ENCODE measurements at regions not wholly inside any gene's neighbourhood (a gene's known extent, or its start where the extent isn't known, plus 50 kb on each side); places are given as distances from the start of the nearest gene placed in this dataset.
"Not testable (repeated sequence)": the region's sequence is repeated elsewhere in the genome, so short reads cannot be mapped to it uniquely, and the experiment has no call there.

- not testable (repeated sequence) for DNase-seq (ENCODE audit: extremely low read depth, low read depth)
Observed at GRCh38 chr2:90029080-90029428, 1337.6 kb downstream of the RPIA start.

DNA sequence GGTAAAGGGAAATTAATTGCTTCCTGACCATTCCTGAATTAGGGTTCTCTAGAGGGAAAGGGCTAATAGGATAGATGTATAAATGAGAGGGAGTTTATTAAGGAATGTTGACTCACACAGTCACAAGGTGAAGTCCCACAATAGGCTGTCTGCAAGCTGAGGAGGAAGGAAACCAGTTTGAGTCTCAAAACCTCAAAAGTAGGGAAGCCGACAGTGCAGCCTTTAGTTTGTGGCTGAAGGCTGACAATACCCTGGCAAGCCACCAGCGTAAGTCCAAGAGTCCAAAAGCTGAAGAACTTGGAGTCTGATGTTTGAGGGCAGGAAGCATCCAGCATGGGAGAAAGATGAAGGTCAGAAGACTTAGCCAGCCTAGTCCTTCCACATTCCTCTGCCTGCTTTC is 1340.8 kb downstream of the RPIA start:
- DNase-seq (ENCODE audit: extremely low read depth, low read depth): not testable (repeated sequence)

DNA sequence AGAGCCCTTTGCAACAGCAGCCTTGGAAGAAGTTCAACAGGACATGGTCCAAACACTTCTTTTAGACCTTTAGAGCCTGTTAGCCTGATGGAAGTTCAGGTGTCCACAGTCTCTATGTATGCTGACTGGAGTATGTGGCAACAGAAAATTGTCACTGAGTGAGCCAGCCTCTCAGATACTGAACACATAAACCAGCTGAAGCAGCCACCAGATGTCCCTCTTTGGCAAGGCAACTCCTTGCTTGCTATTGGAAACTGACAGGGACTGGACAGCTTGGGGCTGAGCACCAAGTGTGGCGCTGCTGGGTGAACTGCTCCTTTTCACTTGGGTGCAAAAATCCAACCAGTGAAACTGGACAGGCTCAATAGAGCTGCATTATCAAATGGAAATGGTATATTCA is 1344.9 kb downstream of the RPIA start:
- DNase-seq (ENCODE audit: extremely low read depth, low read depth): peak; percentile 1

- not testable (repeated sequence) for DNase-seq (ENCODE audit: extremely low read depth, low read depth)
Observed at GRCh38 chr2:90039093-90039492, 1347.6 kb downstream of the RPIA start.

DNA sequence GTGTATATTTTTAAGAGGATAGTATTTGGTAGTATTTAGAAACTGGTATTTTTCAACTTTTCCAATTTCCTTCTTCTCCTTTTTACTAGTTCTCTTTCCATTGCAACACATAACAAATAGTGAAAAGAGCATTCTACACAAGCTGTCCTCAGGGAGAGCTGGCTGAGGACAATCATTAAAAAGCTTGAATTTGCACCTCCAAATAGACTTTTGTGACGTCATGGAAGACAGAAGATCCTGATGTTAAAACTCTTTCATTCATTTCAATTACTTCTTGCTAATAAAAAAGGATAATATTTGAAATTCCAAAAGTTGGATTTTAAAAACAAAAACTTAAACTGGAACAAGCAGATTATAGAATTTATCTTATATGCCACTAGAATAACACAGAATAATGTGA is 1356.3 kb downstream of the RPIA start:
- not testable (repeated sequence) for DNase-seq (ENCODE audit: extremely low read depth, low read depth)

- DNase-seq (ENCODE audit: extremely low read depth, low read depth): not testable (repeated sequence)
Observed at GRCh38 chr2:90052113-90052631, 1360.7 kb downstream of the RPIA start.

DNA sequence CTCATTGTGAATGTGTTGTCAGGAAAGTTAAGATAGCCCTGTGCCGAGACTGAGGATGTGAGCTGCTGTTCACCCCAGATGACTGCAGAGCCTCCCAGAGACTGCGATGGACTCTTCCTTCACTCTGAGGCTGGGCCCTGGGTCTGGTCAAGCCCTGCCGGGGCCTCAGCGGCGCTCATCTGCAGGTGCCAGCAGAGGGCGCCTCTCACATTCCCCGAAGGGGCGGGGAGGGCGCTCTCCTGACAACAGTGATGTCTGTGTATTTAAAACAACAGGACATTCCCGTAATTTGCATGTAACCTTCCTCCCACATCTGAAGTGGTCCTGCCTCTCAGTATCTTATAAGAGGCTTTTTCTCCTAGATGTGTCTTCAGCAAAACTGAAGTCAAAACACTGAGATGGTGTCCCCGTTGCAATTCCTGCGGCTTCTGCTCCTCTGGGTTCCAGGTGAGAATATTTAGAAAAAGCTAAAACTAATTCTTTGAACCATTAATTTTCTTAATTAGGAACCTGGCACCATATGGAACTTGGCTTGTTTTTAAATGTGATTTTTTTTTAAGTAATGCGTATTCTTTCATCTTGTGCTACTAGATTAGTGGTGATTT is 1377.9 kb downstream of the RPIA start:
- peak; percentile 46 for DNase-seq (ENCODE audit: extremely low read depth, low read depth)

DNA sequence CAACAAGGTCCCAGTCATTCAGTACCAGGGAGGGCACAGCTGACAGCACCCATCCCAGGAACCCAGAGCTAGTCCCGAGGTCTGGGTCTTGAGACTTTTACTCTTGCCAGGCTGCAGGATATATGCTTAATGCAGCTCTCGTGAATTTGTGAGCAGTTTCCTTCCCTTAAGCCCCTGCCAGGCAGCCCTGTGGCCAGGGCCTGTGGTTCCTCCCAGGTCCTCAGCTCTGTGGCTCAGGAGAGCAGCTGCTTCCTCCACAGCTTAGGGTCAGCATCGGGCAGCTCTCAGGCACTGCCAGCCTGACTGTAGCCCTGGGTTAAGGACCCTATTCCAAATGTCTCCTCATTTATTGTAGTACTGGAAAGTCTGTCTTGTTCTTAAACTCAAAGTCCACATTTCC is 1384.8 kb downstream of the RPIA start:
- no peak for DNase-seq (ENCODE audit: extremely low read depth, low read depth)

DNA sequence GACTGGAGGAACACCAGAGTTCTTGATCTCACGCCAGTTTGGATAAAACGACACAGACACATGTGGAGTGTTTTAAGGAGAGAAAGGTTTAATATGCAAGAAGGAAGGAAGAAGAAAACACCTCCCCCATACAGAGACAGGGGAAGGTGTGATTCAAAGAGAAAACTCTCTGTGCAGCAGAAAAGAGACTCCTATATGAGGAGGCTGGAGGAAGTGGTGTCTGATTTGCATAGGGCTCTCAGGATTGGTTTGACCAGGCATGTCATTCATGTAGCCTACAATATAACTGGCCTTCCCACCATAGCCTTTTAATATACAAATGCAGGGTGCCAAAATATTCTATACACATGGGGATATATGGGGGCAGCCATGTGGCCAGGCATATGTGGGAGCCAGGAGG is 1386.5 kb downstream of the RPIA start:
- DNase-seq (ENCODE audit: extremely low read depth, low read depth): no peak

DNA sequence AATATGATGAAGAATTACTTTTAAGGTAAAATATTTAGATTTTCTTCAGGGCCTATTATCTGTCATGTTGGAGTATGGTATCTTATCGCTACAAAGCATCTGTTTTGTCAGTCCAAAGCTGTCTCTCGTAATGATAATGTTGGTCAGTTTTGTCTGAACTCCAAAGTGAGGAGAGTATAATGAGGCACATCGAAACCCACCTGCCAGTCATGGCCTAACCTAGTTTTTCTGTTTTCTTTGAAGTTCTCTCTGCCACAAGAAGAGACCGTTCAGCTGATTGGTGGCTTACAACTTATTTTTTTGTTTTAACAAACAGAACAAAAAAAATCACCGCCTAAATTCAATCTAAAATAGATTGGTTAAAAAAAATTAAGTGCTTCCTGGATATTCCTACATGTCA is 1387.9 kb downstream of the RPIA start:
- no peak for DNase-seq (ENCODE audit: extremely low read depth, low read depth)

- not testable (repeated sequence) for DNase-seq (ENCODE audit: extremely low read depth, low read depth)
Observed at GRCh38 chr2:90087792-90088191, 1396.3 kb downstream of the RPIA start.

- DNase-seq (ENCODE audit: extremely low read depth, low read depth): not testable (repeated sequence)
Observed at GRCh38 chr2:90093571-90094270, 1402.2 kb downstream of the RPIA start.

GRCh38 chr2:90097617-90098016 is 1406.1 kb downstream of the RPIA start:
- not testable (repeated sequence) for DNase-seq (ENCODE audit: extremely low read depth, low read depth)

- DNase-seq (ENCODE audit: extremely low read depth, low read depth): peak; percentile 9
Observed at GRCh38 chr2:90105142-90105541, 1413.7 kb downstream of the RPIA start.

- DNase-seq (ENCODE audit: extremely low read depth, low read depth): not testable (repeated sequence)
Observed at GRCh38 chr2:90123409-90123808, 1431.9 kb downstream of the RPIA start.

GRCh38 chr2:90139046-90139445 is 1447.6 kb downstream of the RPIA start:
- DNase-seq (ENCODE audit: extremely low read depth, low read depth): not testable (repeated sequence)

GRCh38 chr2:90141558-90141957 is 1450.1 kb downstream of the RPIA start:
- not testable (repeated sequence) for DNase-seq (ENCODE audit: extremely low read depth, low read depth)

DNA sequence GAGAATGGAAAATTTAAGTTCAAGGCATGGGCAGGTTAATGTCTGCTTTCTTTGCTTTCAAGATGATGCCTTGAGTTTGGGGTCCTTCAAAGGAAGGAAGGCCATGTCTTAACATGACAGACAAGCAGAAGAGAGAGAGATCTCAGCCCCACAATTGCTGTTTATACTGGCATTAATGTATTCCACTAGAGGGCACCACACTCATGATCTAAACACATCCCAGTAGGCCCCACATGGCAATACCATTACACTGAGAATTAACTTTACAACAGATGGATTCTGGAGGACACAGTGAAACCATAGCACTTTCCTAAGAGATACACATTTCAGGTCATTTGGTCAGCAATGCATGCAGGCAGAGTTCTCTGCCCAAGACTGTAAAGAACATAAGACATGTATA is 1460.3 kb downstream of the RPIA start:
- not testable (repeated sequence) for DNase-seq (ENCODE audit: extremely low read depth, low read depth)

GRCh38 chr2:90170978-90171377 is 1479.5 kb downstream of the RPIA start:
- DNase-seq (ENCODE audit: extremely low read depth, low read depth): not testable (repeated sequence)

GRCh38 chr2:90173081-90173480 is 1481.6 kb downstream of the RPIA start:
- DNase-seq (ENCODE audit: extremely low read depth, low read depth): not testable (repeated sequence)

DNA sequence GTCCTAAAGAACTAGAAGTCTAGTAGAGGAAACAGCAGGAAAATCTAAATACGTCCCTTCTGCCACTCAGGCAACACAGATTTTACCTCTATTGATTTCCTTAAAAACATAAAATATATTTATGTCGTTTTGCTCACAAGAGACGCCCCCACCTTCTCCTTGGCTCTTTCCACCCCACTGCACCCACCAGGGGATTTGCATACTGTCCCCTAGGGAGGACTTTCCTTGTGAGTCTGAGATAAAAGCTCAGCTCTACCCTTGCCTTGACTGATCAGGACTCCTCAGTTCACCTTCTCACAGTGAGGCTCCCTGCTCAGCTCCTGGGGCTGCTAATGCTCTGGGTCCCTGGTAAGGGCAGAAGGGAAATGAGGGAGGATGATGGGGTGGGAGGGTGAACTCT is 1488.1 kb downstream of the RPIA start:
- not testable (repeated sequence) for DNase-seq (ENCODE audit: extremely low read depth, low read depth)

GRCh38 chr2:90207454-90208058 is 1516.1 kb downstream of the RPIA start:
- peak; percentile 38 for DNase-seq (ENCODE audit: extremely low read depth, low read depth)
